Stimulated activated CD4-positive, alpha-beta T cell treated with anti-CD3 and anti-CD28 coated beads, Interleukin-2, amount 100 ng/mL, for 24 hours (primary cell): ENCODE measurements at regions not wholly inside any gene's neighbourhood (a gene's known extent, or its start where the extent isn't known, plus 50 kb on each side); places are given as distances from the start of the nearest gene placed in this dataset.
"Not testable (repeated sequence)": the region's sequence is repeated elsewhere in the genome, so short reads cannot be mapped to it uniquely, and the experiment has no call there.

Experiments
- DNase-seq, 2 donors: peaks; one replicate each; pipeline ENCODE4 v3.0.0-alpha.2; 2020

GRCh38 chr10:7108141-7108540 is 302.7 kb downstream of the SFMBT2 start:
- no peak for DNase-seq

GRCh38 chr10:7107285-7107684 is 303.5 kb downstream of the SFMBT2 start:
- no peak for DNase-seq

- not testable (repeated sequence) for DNase-seq
Observed at GRCh38 chr10:7104379-7104778, 306.5 kb downstream of the SFMBT2 start.

- no peak for DNase-seq
Observed at GRCh38 chr10:7102557-7103349, 308.1 kb downstream of the SFMBT2 start.

- DNase-seq = no peak
Observed at GRCh38 chr10:7102084-7102483, 308.8 kb downstream of the SFMBT2 start.

- DNase-seq = no peak
Observed at GRCh38 chr10:7101451-7101850, 309.4 kb downstream of the SFMBT2 start.

- DNase-seq = no peak
Observed at GRCh38 chr10:7100032-7100702, 310.7 kb downstream of the SFMBT2 start.

- no peak for DNase-seq
Observed at GRCh38 chr10:7098160-7098762, 312.6 kb downstream of the SFMBT2 start.

- DNase-seq = no peak
Observed at GRCh38 chr10:7094781-7095180, 316.1 kb downstream of the SFMBT2 start.

GRCh38 chr10:7093368-7093767 is 317.5 kb downstream of the SFMBT2 start:
- DNase-seq = no peak

- no peak for DNase-seq
Observed at GRCh38 chr10:7092603-7093002, 318.2 kb downstream of the SFMBT2 start.

- no peak for DNase-seq
Observed at GRCh38 chr10:7090529-7090928, 320.3 kb downstream of the SFMBT2 start.

GRCh38 chr10:7085913-7086589 is 324.8 kb downstream of the SFMBT2 start:
- no peak for DNase-seq

GRCh38 chr10:7085147-7085912 is 325.5 kb downstream of the SFMBT2 start:
- no peak for DNase-seq

GRCh38 chr10:7084280-7085005 is 326.4 kb downstream of the SFMBT2 start:
- DNase-seq = no peak

- DNase-seq = no peak
Observed at GRCh38 chr10:7082967-7083366, 327.9 kb downstream of the SFMBT2 start.

- DNase-seq = no peak
Observed at GRCh38 chr10:7077880-7078279, 333.0 kb downstream of the SFMBT2 start.

GRCh38 chr10:7075851-7076250 is 335.0 kb downstream of the SFMBT2 start:
- DNase-seq = no peak

- DNase-seq = no peak
Observed at GRCh38 chr10:7075110-7075509, 335.7 kb downstream of the SFMBT2 start.

GRCh38 chr10:7071421-7071820 is 339.4 kb downstream of the SFMBT2 start:
- DNase-seq = no peak

- DNase-seq = no peak
Observed at GRCh38 chr10:7070950-7071349, 339.9 kb downstream of the SFMBT2 start.

- DNase-seq = no peak
Observed at GRCh38 chr10:7069706-7070105, 341.1 kb downstream of the SFMBT2 start.
